Activated naive CD4-positive, alpha-beta T cell treated with anti-CD3 and anti-CD28 coated beads, Interleukin-2, amount 10 ng/mL, durations not matched to agents 7 days and 5 days (primary cell): ENCODE measurements at regions not wholly inside any gene's neighbourhood (a gene's known extent, or its start where the extent isn't known, plus 50 kb on each side); places are given as distances from the start of the nearest gene placed in this dataset.

Source experiments
- CTCF ChIA-PET: fragments of 350-600 bp; sonication (Branson Sonifier 250); formaldehyde crosslinking; loops from one replicate; lab custom pipeline; 2021; ENCODE audit warnings: antibody characterized with exemption; lab: Charles Lee
- DNase-seq: peaks from one replicate; pipeline ENCODE4 v3.0.0-alpha.2; 2020
- H3K27ac Mint-ChIP-seq: one replicate; pipeline ENCODE4 v1.8.0; 2021; ENCODE audit warnings: mild to moderate bottlenecking, moderate library complexity, mixed read lengths
- H3K27me3 Mint-ChIP-seq: one replicate; pipeline ENCODE4 v1.8.0; 2021; ENCODE audit warnings: mild to moderate bottlenecking, mixed read lengths
- H3K36me3 Mint-ChIP-seq: one replicate; pipeline ENCODE4 v1.8.0; 2021; ENCODE audit warnings: mixed read lengths
- H3K4me1 Mint-ChIP-seq: one replicate; pipeline ENCODE4 v1.8.0; 2021; ENCODE audit warnings: mixed read lengths
- H3K4me3 Mint-ChIP-seq: one replicate; pipeline ENCODE4 v1.8.0; 2021; ENCODE audit warnings: mild to moderate bottlenecking, moderate library complexity, mixed read lengths
- H3K9me3 Mint-ChIP-seq: one replicate; pipeline ENCODE4 v1.8.0; 2021; ENCODE audit warnings: mixed read lengths

- CTCF ChIA-PET = no interaction called here
- Mint-ChIP-seq H3K9me3 (peaks cover 6% of the 10 kb centered on the region), H3K27ac (no peak overlapping the region), H3K36me3 (no peaks in the 10 kb centered on the region), H3K27me3 (no peaks in the 10 kb centered on the region), H3K4me3 (no peak overlapping the region), H3K4me1 (no peaks in the 10 kb centered on the region)
- DNase-seq = no peak
These were observed 513.2 kb upstream of the CDH2 start for GRCh38 chr18:28690100-28690499.

DNA sequence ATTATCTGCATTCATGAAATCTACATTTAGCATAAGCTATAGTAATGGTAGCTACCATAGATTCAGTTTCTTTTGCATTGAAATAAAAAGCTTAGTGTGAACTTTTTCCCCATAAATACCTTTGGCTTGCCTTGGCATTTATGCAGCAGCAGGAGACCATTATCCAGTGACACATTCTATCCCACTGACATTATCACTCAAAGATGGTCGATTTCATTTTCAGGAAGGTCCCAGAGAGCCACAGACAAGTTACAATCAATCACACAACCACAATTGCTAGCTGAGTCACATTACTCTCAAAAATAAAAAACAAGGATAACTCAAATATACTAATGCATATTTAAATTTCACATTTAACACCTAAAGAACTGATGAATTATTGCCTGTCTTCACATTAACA is 512.7 kb upstream of the CDH2 start:
- Mint-ChIP-seq H3K9me3 (peaks cover 6% of the 10 kb centered on the region), H3K4me1 (no peaks in the 10 kb centered on the region), H3K4me3 (no peak overlapping the region), H3K27ac (no peak overlapping the region), H3K27me3 (no peaks in the 10 kb centered on the region), H3K36me3 (no peaks in the 10 kb centered on the region)
- CTCF ChIA-PET = no interaction called here
- DNase-seq = no peak

DNA sequence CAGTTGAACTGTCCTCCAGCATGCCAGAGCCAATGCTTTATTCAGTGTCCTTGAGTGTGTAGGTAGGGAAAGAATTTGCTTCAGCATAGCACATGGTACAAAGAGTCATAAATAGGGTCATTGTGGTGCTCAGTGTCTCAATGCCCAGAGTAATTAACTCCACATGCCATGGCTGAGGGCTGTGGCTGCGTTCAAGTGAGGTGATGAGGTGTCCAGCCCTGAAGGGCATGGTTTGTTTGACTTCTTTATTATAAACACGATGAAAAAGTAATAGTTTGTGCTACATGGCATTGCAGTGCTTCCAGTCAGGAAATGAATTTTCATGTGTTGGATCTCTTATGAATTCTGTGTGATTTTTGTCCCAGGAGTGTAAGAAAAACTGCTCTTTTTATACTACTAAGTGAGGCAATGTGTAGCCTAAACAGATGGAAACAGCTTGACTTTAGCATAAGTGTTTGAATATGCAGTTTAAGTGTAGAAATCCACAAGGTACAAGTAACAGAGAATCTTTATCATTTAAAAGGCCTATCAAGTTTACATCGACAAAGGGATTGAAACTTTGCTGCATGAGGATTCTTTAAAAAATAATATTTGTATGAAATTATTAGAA is 507.9 kb upstream of the CDH2 start:
- DNase-seq = no peak
- CTCF ChIA-PET = no interaction called here
- no peak overlapping the region for H3K4me3 Mint-ChIP-seq
- no peaks in the 10 kb centered on the region for H3K4me1 Mint-ChIP-seq
- no peak overlapping the region for H3K27ac Mint-ChIP-seq
- H3K27me3 Mint-ChIP-seq = no peaks in the 10 kb centered on the region
- H3K36me3 Mint-ChIP-seq = no peaks in the 10 kb centered on the region
- H3K9me3 Mint-ChIP-seq = peaks cover 2% of the 10 kb centered on the region

DNA sequence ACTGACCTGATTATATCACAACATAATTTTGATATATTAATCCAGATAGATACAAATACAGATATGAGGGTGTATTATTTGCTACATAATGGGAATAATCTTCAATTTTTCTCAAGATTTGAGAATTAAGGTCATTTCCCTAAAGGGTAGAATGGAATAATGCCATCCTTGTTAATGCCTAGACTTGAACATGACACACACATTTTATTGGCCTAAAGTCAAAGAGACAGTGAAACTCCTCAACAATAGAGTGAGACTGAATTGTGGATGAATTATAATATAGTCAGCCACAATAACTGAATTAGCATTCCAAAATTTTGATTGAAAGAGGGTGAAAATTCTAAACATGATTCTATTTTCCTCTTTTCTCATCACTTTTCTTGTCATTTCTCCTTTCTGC is 506.0 kb upstream of the CDH2 start:
- Mint-ChIP-seq H3K9me3 (peaks cover 2% of the 10 kb centered on the region), H3K4me3 (no peak overlapping the region), H3K27me3 (no peaks in the 10 kb centered on the region), H3K4me1 (no peaks in the 10 kb centered on the region), H3K36me3 (no peaks in the 10 kb centered on the region), H3K27ac (no peak overlapping the region)
- DNase-seq = no peak
- CTCF ChIA-PET = no interaction called here

DNA sequence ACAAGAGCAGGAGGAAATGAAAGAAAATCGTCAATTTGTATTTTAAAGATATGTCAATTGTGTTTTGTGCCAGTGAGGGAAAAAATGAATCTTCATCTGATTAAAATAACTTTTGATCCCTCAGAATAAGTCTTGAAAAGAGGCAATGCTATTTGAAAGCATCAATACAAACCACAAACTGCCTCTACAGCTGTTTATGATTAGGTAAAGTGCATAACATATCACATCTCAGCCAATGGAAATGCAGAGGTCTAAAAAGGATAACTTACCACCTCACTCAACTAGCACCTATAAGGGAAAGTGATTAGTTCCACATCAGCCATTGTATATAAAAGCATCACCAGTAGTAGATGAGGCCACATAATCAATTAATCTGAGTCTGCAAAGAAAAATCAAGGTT is 492.2 kb upstream of the CDH2 start:
- Mint-ChIP-seq H3K4me3 (no peak overlapping the region), H3K4me1 (no peaks in the 10 kb centered on the region), H3K27me3 (no peaks in the 10 kb centered on the region), H3K27ac (no peak overlapping the region), H3K9me3 (peaks cover 7% of the 10 kb centered on the region), H3K36me3 (no peaks in the 10 kb centered on the region)
- DNase-seq = no peak
- CTCF ChIA-PET = no interaction called here

DNA sequence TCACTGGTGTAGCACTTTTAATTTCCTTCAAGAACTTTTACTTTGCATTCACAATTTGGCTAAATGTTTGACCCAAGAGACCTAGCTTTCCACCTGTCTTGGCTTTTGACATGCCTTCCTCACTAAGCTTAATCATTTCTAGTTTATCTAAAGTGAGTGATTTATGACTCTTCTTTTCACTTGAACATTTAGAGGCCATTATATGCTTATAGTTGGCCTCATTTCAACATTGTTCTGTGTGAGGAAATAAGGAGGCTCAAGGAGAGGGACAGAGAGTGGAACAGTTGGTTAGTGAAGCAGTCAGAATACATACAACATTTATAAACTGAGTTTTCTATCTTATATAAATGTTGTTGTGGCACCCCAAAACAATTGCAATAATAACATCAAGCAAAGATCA is 489.3 kb upstream of the CDH2 start:
- no peak overlapping the region for H3K27ac Mint-ChIP-seq
- no peak overlapping the region for H3K4me3 Mint-ChIP-seq
- no peaks in the 10 kb centered on the region for H3K4me1 Mint-ChIP-seq
- no peaks in the 10 kb centered on the region for H3K27me3 Mint-ChIP-seq
- DNase-seq = no peak
- peaks cover 10% of the 10 kb centered on the region for H3K9me3 Mint-ChIP-seq
- CTCF ChIA-PET = no interaction called here
- H3K36me3 Mint-ChIP-seq = no peaks in the 10 kb centered on the region

- Mint-ChIP-seq H3K4me3 (no peak overlapping the region), H3K4me1 (no peaks in the 10 kb centered on the region), H3K27me3 (no peaks in the 10 kb centered on the region), H3K9me3 (peaks cover 14% of the 10 kb centered on the region), H3K27ac (no peak overlapping the region), H3K36me3 (no peaks in the 10 kb centered on the region)
- DNase-seq = no peak
- CTCF ChIA-PET = no interaction called here
These were observed 481.0 kb upstream of the CDH2 start for GRCh38 chr18:28657961-28658360.

GRCh38 chr18:28652654-28653053 is 475.7 kb upstream of the CDH2 start:
- no peaks in the 10 kb centered on the region for H3K4me1 Mint-ChIP-seq
- H3K27me3 Mint-ChIP-seq = no peaks in the 10 kb centered on the region
- CTCF ChIA-PET = no interaction called here
- H3K4me3 Mint-ChIP-seq = no peak overlapping the region
- no peak for DNase-seq
- peaks cover 9% of the 10 kb centered on the region for H3K9me3 Mint-ChIP-seq
- H3K27ac Mint-ChIP-seq = no peak overlapping the region
- no peaks in the 10 kb centered on the region for H3K36me3 Mint-ChIP-seq

DNA sequence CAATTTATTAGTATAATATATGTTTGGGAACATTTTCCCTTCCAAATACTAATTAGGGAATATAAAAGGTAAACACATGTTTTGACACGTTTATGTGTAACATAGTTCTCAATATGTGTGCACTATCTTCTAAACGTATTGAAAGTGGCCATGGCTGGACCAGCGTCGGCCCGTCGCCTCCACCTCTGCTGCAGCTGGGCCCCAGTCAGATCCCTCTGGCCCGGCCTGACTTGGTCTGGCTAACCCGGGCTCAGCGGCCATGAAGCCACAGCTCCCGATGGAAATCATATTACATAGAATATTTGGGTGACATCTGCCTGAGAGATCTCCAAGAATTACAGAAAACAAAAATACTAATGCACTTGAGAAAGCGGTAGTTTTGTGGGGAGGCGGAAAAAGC is 474.4 kb upstream of the CDH2 start:
- Mint-ChIP-seq H3K36me3 (no peaks in the 10 kb centered on the region), H3K4me1 (no peaks in the 10 kb centered on the region), H3K4me3 (no peak overlapping the region), H3K27ac (no peak overlapping the region), H3K9me3 (peaks cover 9% of the 10 kb centered on the region), H3K27me3 (no peaks in the 10 kb centered on the region)
- CTCF ChIA-PET = no interaction called here
- DNase-seq = no peak

DNA sequence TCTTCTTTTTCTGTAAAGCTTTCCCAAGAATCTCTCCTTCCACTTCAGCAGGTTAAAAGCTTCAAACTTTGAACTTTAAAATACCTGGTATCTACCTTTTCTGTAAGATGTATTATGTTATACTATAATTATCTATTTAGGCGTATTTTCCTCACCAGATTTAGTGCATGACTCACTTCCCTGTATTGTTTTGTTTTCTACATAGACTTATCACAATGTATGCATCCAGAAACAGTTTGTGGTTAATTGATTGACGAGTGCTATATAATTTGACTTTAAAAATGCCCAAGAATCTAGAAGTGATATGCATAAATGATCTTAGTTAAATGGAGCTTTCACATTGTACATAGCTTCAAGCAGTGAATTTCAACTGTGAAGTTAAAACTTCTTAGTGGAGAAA is 473.9 kb upstream of the CDH2 start:
- Mint-ChIP-seq H3K4me3 (no peak overlapping the region), H3K36me3 (no peaks in the 10 kb centered on the region), H3K27me3 (no peaks in the 10 kb centered on the region), H3K4me1 (no peaks in the 10 kb centered on the region), H3K9me3 (peaks cover 9% of the 10 kb centered on the region), H3K27ac (no peak overlapping the region)
- DNase-seq = no peak
- CTCF ChIA-PET = no interaction called here

- CTCF ChIA-PET = no interaction called here
- Mint-ChIP-seq H3K9me3 (peaks cover 8% of the 10 kb centered on the region), H3K27ac (no peak overlapping the region), H3K4me1 (no peaks in the 10 kb centered on the region), H3K27me3 (no peaks in the 10 kb centered on the region), H3K36me3 (no peaks in the 10 kb centered on the region), H3K4me3 (no peak overlapping the region)
- DNase-seq = no peak
These were observed 471.0 kb upstream of the CDH2 start for GRCh38 chr18:28647961-28648360.

DNA sequence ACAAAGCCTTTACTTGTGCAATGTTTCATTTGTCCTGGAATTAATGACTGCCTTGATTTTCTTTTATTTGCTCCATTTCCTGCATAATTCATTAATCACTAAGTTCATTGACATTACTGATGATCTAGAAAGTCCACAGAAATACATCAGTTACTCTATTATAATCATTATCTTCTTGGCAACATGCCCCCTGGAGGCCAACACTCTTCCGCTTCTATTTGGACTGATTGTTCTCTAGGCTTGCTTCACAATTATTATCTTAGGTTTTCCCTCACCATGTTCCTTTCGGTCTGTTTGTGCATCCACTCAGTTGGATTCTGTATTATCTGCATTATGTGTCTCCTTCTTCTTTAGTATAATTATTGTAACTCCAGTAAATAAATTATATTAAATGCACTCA is 461.0 kb upstream of the CDH2 start:
- Mint-ChIP-seq H3K27ac (no peak overlapping the region), H3K27me3 (no peaks in the 10 kb centered on the region), H3K4me1 (no peaks in the 10 kb centered on the region), H3K4me3 (no peak overlapping the region), H3K9me3 (peaks cover 13% of the 10 kb centered on the region), H3K36me3 (no peaks in the 10 kb centered on the region)
- CTCF ChIA-PET = no interaction called here
- DNase-seq = no peak

GRCh38 chr18:28635530-28635929 is 458.6 kb upstream of the CDH2 start:
- H3K36me3 Mint-ChIP-seq = no peaks in the 10 kb centered on the region
- no peak overlapping the region for H3K27ac Mint-ChIP-seq
- H3K27me3 Mint-ChIP-seq = no peaks in the 10 kb centered on the region
- H3K9me3 Mint-ChIP-seq = peaks cover 20% of the 10 kb centered on the region
- no peak overlapping the region for H3K4me3 Mint-ChIP-seq
- DNase-seq = no peak
- no peaks in the 10 kb centered on the region for H3K4me1 Mint-ChIP-seq
- CTCF ChIA-PET = no interaction called here

- no peak for DNase-seq
- CTCF ChIA-PET = no interaction called here
- Mint-ChIP-seq H3K27ac (no peak overlapping the region), H3K36me3 (no peaks in the 10 kb centered on the region), H3K27me3 (no peaks in the 10 kb centered on the region), H3K4me1 (no peaks in the 10 kb centered on the region), H3K4me3 (no peak overlapping the region), H3K9me3 (peaks cover 6% of the 10 kb centered on the region)
These were observed 449.8 kb upstream of the CDH2 start for GRCh38 chr18:28626756-28627155.

DNA sequence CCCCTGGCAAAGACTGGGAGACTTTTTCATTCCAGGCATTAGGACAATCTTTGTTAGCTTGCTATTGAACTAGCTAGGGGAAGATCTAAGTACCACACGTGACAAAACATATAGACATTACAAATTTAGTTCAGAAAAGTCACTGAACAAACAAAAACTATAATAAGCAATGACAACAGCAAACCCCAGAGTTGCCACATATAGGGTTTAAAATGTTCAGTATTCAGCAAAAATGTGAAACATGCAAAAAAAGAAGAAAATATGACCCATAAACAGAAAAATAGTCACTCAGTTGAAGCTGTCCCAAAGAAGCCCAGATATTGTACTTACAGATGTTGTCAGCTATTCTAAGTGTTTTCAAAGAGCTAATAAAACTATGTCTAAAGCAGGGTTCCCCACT is 431.1 kb upstream of the CDH2 start:
- Mint-ChIP-seq H3K27me3 (no peaks in the 10 kb centered on the region), H3K36me3 (no peaks in the 10 kb centered on the region), H3K9me3 (peaks cover 14% of the 10 kb centered on the region), H3K4me3 (no peak overlapping the region), H3K4me1 (no peaks in the 10 kb centered on the region), H3K27ac (no peak overlapping the region)
- DNase-seq = no peak
- CTCF ChIA-PET = no interaction called here

- H3K4me1 Mint-ChIP-seq = no peaks in the 10 kb centered on the region
- H3K9me3 Mint-ChIP-seq = peaks cover 13% of the 10 kb centered on the region
- H3K4me3 Mint-ChIP-seq = no peak overlapping the region
- H3K27ac Mint-ChIP-seq = no peak overlapping the region
- H3K27me3 Mint-ChIP-seq = no peaks in the 10 kb centered on the region
- H3K36me3 Mint-ChIP-seq = no peaks in the 10 kb centered on the region
- CTCF ChIA-PET = no interaction called here
- no peak for DNase-seq
These were observed 429.8 kb upstream of the CDH2 start for GRCh38 chr18:28606686-28607085.
